ENCODE measurements at regions not wholly inside any gene's neighbourhood (a gene's known extent, or its start where the extent isn't known, plus 50 kb on each side); places are given as distances from the start of the nearest gene placed in this dataset.

GRCh38 chr6:133748628-133749027 is 140.3 kb upstream of the TCF21 start (continued):
- no peak for TF ChIP-seq ZNF532 (CRISPR knock-in tag; IDR thresholded peaks at IDR 0.05; ENCODE audit: borderline replicate concordance)
- no peak for TF ChIP-seq SMAD3 (CRISPR knock-in tag; IDR thresholded peaks at IDR 0.05; ENCODE audit: borderline replicate concordance)
- no peak for TF ChIP-seq SOX15 (CRISPR knock-in tag; IDR thresholded peaks at IDR 0.05)
- TF ChIP-seq FOXJ3 (CRISPR knock-in tag; IDR thresholded peaks at IDR 0.05; ENCODE audit: borderline replicate concordance) = no peak
- TF ChIP-seq IRF1 (CRISPR knock-in tag; IDR thresholded peaks at IDR 0.05) = no peak
- TF ChIP-seq ATF6 (CRISPR knock-in tag; IDR thresholded peaks at IDR 0.05) = no peak
- TF ChIP-seq ZBTB43 (CRISPR knock-in tag; IDR thresholded peaks at IDR 0.05) = no peak
- TF ChIP-seq PRDM15 (CRISPR knock-in tag; IDR thresholded peaks at IDR 0.05) = no peak
- TF ChIP-seq NFYB (CRISPR knock-in tag; conservative IDR thresholded peaks at IDR 0.05; ENCODE audit: low read depth) = no peak
- no peak for TF ChIP-seq NFE2L1 (CRISPR knock-in tag; IDR thresholded peaks at IDR 0.05)

- ATAC-seq (no peak), DNase-seq (ENCODE audit: low spot score) (no peak)
- H3K27me3 Mint-ChIP-seq (ENCODE audit: low read depth) = no peaks in the 10 kb centered on the region
- H3K36me3 Mint-ChIP-seq = no peaks in the 10 kb centered on the region
- CTCF ChIA-PET = no interaction called here
- no peaks in the 10 kb centered on the region for H3K9me3 Mint-ChIP-seq
- no peak for TF ChIP-seq NR3C1 (CRISPR knock-in tag; conservative IDR thresholded peaks at IDR 0.05; ENCODE audit: low read depth)
- TF ChIP-seq TCF7 (CRISPR knock-in tag; IDR thresholded peaks at IDR 0.05; ENCODE audit: low read depth) = no peak
- TF ChIP-seq CTCF (IDR thresholded peaks at IDR 0.05) = no peak
- no peak overlapping the region for H3K27ac Mint-ChIP-seq
- peaks cover 4% of the 10 kb centered on the region for H3K4me1 Mint-ChIP-seq
- POLR2A ChIA-PET = no interaction called here
- H3K4me3 Mint-ChIP-seq = no peak overlapping the region
These were observed 139.5 kb upstream of the TCF21 start for GRCh38 chr6:133749427-133749826.
